ENCODE measurements at regions not wholly inside any gene's neighbourhood (a gene's known extent, or its start where the extent isn't known, plus 50 kb on each side); places are given as distances from the start of the nearest gene placed in this dataset.

- TF ChIP-seq HMGXB4 (CRISPR knock-in tag; IDR thresholded peaks at IDR 0.05) (no peak), MYC (IDR thresholded peaks at IDR 0.05; ENCODE audit: low read depth, low read length) (no peak), MYC (CRISPR knock-in tag; IDR thresholded peaks at IDR 0.05; ENCODE audit: borderline replicate concordance, low read depth) (no peak), ARNT (IDR thresholded peaks at IDR 0.05) (peak in 1 of 2 experiments; percentile 81; a peak in 1 of 4 replicates), PML (IDR thresholded peaks at IDR 0.05; ENCODE audit: low read length) (no peak), ZNF143 (CRISPR knock-in tag; IDR thresholded peaks at IDR 0.05) (no peak), RCOR1 (IDR thresholded peaks at IDR 0.05; ENCODE audit: borderline replicate concordance in 1 of 2, low read depth in 2 of 2, low read length in 2 of 2) (peak; percentile 60 to 95), NFE2 (IDR thresholded peaks at IDR 0.05; ENCODE audit: low read depth) (peak; percentile 61; the same call in 1 of the 2 replicates), ZKSCAN1 (IDR thresholded peaks at IDR 0.05; ENCODE audit: low read depth, low read length) (no peak), ZNF609 (CRISPR knock-in tag; IDR thresholded peaks at IDR 0.05; ENCODE audit: borderline replicate concordance) (no peak), CHD4 (IDR thresholded peaks at IDR 0.05; ENCODE audit: insufficient read depth, insufficient replicate concordance, low read depth, low read length, poor library complexity, severe bottlenecking) (no peak), SRSF1 (IDR thresholded peaks at IDR 0.05; ENCODE audit: low read depth, low read length) (no peak)
- TF ChIP-seq, protein P1, sequence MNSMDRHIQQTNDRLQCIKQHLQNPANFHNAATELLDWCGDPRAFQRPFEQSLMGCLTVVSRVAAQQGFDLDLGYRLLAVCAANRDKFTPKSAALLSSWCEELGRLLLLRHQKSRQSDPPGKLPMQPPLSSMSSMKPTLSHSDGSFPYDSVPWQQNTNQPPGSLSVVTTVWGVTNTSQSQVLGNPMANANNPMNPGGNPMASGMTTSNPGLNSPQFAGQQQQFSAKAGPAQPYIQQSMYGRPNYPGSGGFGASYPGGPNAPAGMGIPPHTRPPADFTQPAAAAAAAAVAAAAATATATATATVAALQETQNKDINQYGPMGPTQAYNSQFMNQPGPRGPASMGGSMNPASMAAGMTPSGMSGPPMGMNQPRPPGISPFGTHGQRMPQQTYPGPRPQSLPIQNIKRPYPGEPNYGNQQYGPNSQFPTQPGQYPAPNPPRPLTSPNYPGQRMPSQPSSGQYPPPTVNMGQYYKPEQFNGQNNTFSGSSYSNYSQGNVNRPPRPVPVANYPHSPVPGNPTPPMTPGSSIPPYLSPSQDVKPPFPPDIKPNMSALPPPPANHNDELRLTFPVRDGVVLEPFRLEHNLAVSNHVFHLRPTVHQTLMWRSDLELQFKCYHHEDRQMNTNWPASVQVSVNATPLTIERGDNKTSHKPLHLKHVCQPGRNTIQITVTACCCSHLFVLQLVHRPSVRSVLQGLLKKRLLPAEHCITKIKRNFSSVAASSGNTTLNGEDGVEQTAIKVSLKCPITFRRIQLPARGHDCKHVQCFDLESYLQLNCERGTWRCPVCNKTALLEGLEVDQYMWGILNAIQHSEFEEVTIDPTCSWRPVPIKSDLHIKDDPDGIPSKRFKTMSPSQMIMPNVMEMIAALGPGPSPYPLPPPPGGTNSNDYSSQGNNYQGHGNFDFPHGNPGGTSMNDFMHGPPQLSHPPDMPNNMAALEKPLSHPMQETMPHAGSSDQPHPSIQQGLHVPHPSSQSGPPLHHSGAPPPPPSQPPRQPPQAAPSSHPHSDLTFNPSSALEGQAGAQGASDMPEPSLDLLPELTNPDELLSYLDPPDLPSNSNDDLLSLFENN (IDR thresholded peaks at IDR 0.05; ENCODE audit: low read depth in 2 of 2, low read length in 2 of 2), result no peak
Measured at GRCh38 chr1:244963231-244963826, 99.0 kb upstream of the HNRNPU start (continued).

Data from K562 (cell line).